Loucy (cell line): ENCODE measurements at regions not wholly inside any gene's neighbourhood (a gene's known extent, or its start where the extent isn't known, plus 50 kb on each side); places are given as distances from the start of the nearest gene placed in this dataset.

Experiments
- H2AFZ ChIP-seq: fragments of 200-600 bp; sonication (generic); 2 replicates; pipeline ENCODE4 v1.6.0; 2016; ENCODE audit warnings: antibody characterized with exemption, mild to moderate bottlenecking, low read length, moderate library complexity
- H3F3A ChIP-seq: fragments of 200-600 bp; 2 replicates; pipeline ENCODE4 v1.6.0; 2016; ENCODE audit warnings: antibody characterized with exemption, low read depth, mild to moderate bottlenecking
- H3K27me3 ChIP-seq: fragments of 200-600 bp; sonication (generic); 2 replicates; pipeline ENCODE4 v1.6.1; 2014; ENCODE audit warnings: low read length, mild to moderate bottlenecking; ENCODE audit not compliant: insufficient read depth, poor library complexity, severe bottlenecking
- H3K36me3 ChIP-seq: fragments of 200-600 bp; sonication (generic); 2 replicates; pipeline ENCODE4 v1.6.1; 2016; ENCODE audit warnings: low read length; ENCODE audit not compliant: insufficient read depth
- H3K4me1 ChIP-seq: fragments of 200-600 bp; sonication (generic); 2 replicates; pipeline ENCODE4 v1.5.1; 2014; ENCODE audit warnings: low read length, mild to moderate bottlenecking; ENCODE audit not compliant: insufficient read depth, poor library complexity, severe bottlenecking
- H3K4me2 ChIP-seq: fragments of 200-600 bp; sonication (generic); 2 replicates; pipeline ENCODE4 v1.6.0; 2014; ENCODE audit warnings: antibody characterized with exemption, low read length, low read depth, mild to moderate bottlenecking; ENCODE audit not compliant: poor library complexity, severe bottlenecking
- H3K4me3 ChIP-seq: fragments of 200-600 bp; sonication (generic); 2 replicates; pipeline ENCODE4 v1.5.1; 2014; ENCODE audit warnings: low read length, mild to moderate bottlenecking, mixed read lengths; ENCODE audit not compliant: poor library complexity, severe bottlenecking
- H3K79me2 ChIP-seq: fragments of 200-600 bp; sonication (generic); 2 replicates; pipeline ENCODE4 v1.6.1; 2014; ENCODE audit warnings: low read length; ENCODE audit not compliant: insufficient read depth
- H3K9ac ChIP-seq: fragments of 200-600 bp; sonication (generic); 2 replicates; pipeline ENCODE4 v1.6.0; 2014; ENCODE audit warnings: mild to moderate bottlenecking, low read depth, low read length, moderate library complexity; ENCODE audit not compliant: poor library complexity, severe bottlenecking
- H3K9me2 ChIP-seq: fragments of 200-600 bp; sonication (generic); replicated peaks from 2 replicates; pipeline ENCODE4 v1.6.1; 2016; ENCODE audit warnings: low read depth, low read length, mixed read lengths
- H3K9me3 ChIP-seq: fragments of 200-600 bp; sonication (generic); 2 replicates; pipeline ENCODE4 v1.6.1; 2014; ENCODE audit warnings: mild to moderate bottlenecking, antibody characterized with exemption, low read length, low read depth; ENCODE audit not compliant: insufficient read depth
- H4K20me1 ChIP-seq: fragments of 200-600 bp; sonication (generic); 2 replicates; pipeline ENCODE4 v1.6.0; 2014; ENCODE audit warnings: antibody characterized with exemption, low read length, mild to moderate bottlenecking; ENCODE audit not compliant: insufficient read depth, poor library complexity, severe bottlenecking
- CTCF ChIP-seq: fragments of 200-600 bp; sonication (generic); conservative IDR thresholded peaks from 2 replicates; pipeline ENCODE4 v1.5.1; 2014; ENCODE audit warnings: mild to moderate bottlenecking, antibody characterized with exemption, low read length
- EZH2phosphoT487 ChIP-seq: fragments of 200-600 bp; IDR thresholded peaks from 2 replicates; pipeline ENCODE4 v1.6.1; 2018; ENCODE audit warnings: antibody characterized with exemption, mild to moderate bottlenecking, moderate library complexity, borderline replicate concordance

- TF ChIP-seq EZH2phosphoT487 (no peak), CTCF (no peak)
- no peaks in the 10 kb centered on the region for H3K9me3 ChIP-seq
- H2AFZ ChIP-seq, result no peak overlapping the region
- no peak overlapping the region for H3K9ac ChIP-seq
- no peaks in the 10 kb centered on the region for H3K36me3 ChIP-seq
- no peaks in the 10 kb centered on the region for H3K4me1 ChIP-seq
- H3K9me2 ChIP-seq, result no peaks in the 10 kb centered on the region
- no peaks in the 10 kb centered on the region for H3K27me3 ChIP-seq
- H3K4me3 ChIP-seq, result no peak overlapping the region
- no peaks in the 10 kb centered on the region for H3F3A ChIP-seq
- no peak overlapping the region for H3K4me2 ChIP-seq
- H4K20me1 ChIP-seq, result no peaks in the 10 kb centered on the region
- H3K79me2 ChIP-seq, result no peaks in the 10 kb centered on the region
Measured at GRCh38 chr12:39036105-39036504, 130.7 kb upstream of the CPNE8 start.

GRCh38 chr12:39033782-39034181 lies 128.4 kb upstream of the CPNE8 start:
- no peak overlapping the region for H3K9ac ChIP-seq
- no peaks in the 10 kb centered on the region for H3K27me3 ChIP-seq
- no peaks in the 10 kb centered on the region for H3K9me2 ChIP-seq
- H3K9me3 ChIP-seq, result no peaks in the 10 kb centered on the region
- H3K79me2 ChIP-seq, result no peaks in the 10 kb centered on the region
- no peaks in the 10 kb centered on the region for H3F3A ChIP-seq
- TF ChIP-seq EZH2phosphoT487 (no peak), CTCF (no peak)
- no peak overlapping the region for H3K4me3 ChIP-seq
- no peaks in the 10 kb centered on the region for H4K20me1 ChIP-seq
- H3K36me3 ChIP-seq, result no peaks in the 10 kb centered on the region
- no peak overlapping the region for H3K4me2 ChIP-seq
- H3K4me1 ChIP-seq, result no peaks in the 10 kb centered on the region
- no peak overlapping the region for H2AFZ ChIP-seq

- Histone ChIP-seq H4K20me1 (no peaks in the 10 kb centered on the region), H2AFZ (no peak overlapping the region), H3K27me3 (no peaks in the 10 kb centered on the region), H3K9me2 (no peaks in the 10 kb centered on the region), H3K9me3 (no peaks in the 10 kb centered on the region), H3K79me2 (no peaks in the 10 kb centered on the region), H3K9ac (no peak overlapping the region), H3K4me2 (no peak overlapping the region), H3K4me1 (no peaks in the 10 kb centered on the region), H3F3A (no peaks in the 10 kb centered on the region), H3K36me3 (no peaks in the 10 kb centered on the region), H3K4me3 (no peak overlapping the region)
- no peak for TF ChIP-seq CTCF
- TF ChIP-seq EZH2phosphoT487, result no peak
Measured at GRCh38 chr12:39032448-39032847, 127.1 kb upstream of the CPNE8 start.
